Uterus (tissue), 3 donors: ENCODE measurements at regions not wholly inside any gene's neighbourhood (a gene's known extent, or its start where the extent isn't known, plus 50 kb on each side); places are given as distances from the start of the nearest gene placed in this dataset.
"Not testable (repeated sequence)": the region's sequence is repeated elsewhere in the genome, so short reads cannot be mapped to it uniquely, and the experiment has no call there.

Source experiments
- DNase-seq, 2 donors: peaks; one replicate each; pipeline ENCODE4 v3.0.0-alpha.2; 2019 to 2020
- H3K27ac ChIP-seq, 2 donors: fragments of 200-600 bp; sonication (generic); 1 replicate in 1 of 2; 2 replicates in 1 of 2; pipeline ENCODE4 v1.5.1; 2016 to 2018
- H3K27me3 ChIP-seq, 2 donors: fragments of 200-600 bp; sonication (generic); one replicate each; pipeline ENCODE4 v1.5.1; 2018 to 2019; ENCODE audit warnings: control low read depth in 1 of 2
- H3K36me3 ChIP-seq, 2 donors: fragments of 200-600 bp; sonication (generic); one replicate each; pipeline ENCODE4 v1.5.1; 2019; ENCODE audit warnings: control low read depth in 1 of 2
- H3K4me1 ChIP-seq, 2 donors: fragments of 200-600 bp; sonication (generic); one replicate each; pipeline ENCODE4 v1.5.1; 2018 to 2019; ENCODE audit warnings: control low read depth in 1 of 2
- H3K4me3 ChIP-seq, 2 donors: fragments of 200-600 bp; sonication (generic); 1 replicate in 1 of 2; 2 replicates in 1 of 2; pipeline ENCODE4 v1.5.1; 2018 to 2019; ENCODE audit warnings: mild to moderate bottlenecking in 1 of 2
- H3K9me3 ChIP-seq, 2 donors: fragments of 200-600 bp; sonication (generic); one replicate each; pipeline ENCODE4 v1.5.1; 2019; ENCODE audit warnings: control low read depth in 1 of 2
- CTCF ChIP-seq, 4 experiments: fragments of 200-600 bp in 2 of 4; fragments of 450-650 bp in 2 of 4; sonication (generic) in 2 of 4; IDR thresholded peaks; one replicate each; pipeline ENCODE4 v1.5.1; 2016 to 2019; ENCODE audit warnings: antibody characterized with exemption in 4 of 4, mild to moderate bottlenecking in 2 of 4, moderate library complexity in 1 of 4
- POLR2A ChIP-seq, 2 donors: fragments of 450-650 bp; IDR thresholded peaks; one replicate each; pipeline ENCODE4 v1.6.1; 2016; ENCODE audit warnings: antibody characterized with exemption in 2 of 2, mild to moderate bottlenecking in 1 of 2, moderate library complexity in 1 of 2
- intact Hi-C: fragments of 100-400 bp; cut with DNase I; formaldehyde crosslinking; loops from one replicate; pipeline ENCODE4 v1.15.1; 2023; ENCODE audit warnings: low total_unique reads
- donor health status: DM: yes; HTN: yes; CAD: no.

GRCh38 chr1:87428883-87429282, 100.2 kb downstream of the LMO4 start:
- H3K4me3 ChIP-seq: no peak overlapping the region
- intact Hi-C loops: no loop called here
- H3K4me1 ChIP-seq: no peaks in the 10 kb centered on the region
- no peak for DNase-seq
- no peak for TF ChIP-seq CTCF (IDR thresholded peaks at IDR 0.05)
- no peak for TF ChIP-seq POLR2A (IDR thresholded peaks at IDR 0.05)
- no peaks in the 10 kb centered on the region for H3K27me3 ChIP-seq
- no peaks in the 10 kb centered on the region for H3K36me3 ChIP-seq
- H3K9me3 ChIP-seq: no peaks in the 10 kb centered on the region
- no peak overlapping the region for H3K27ac ChIP-seq

- Histone ChIP-seq H3K9me3 (no peaks in the 10 kb centered on the region), H3K4me3 (no peak overlapping the region), H3K27me3 (no peaks in the 10 kb centered on the region), H3K36me3 (no peaks in the 10 kb centered on the region), H3K27ac (no peak overlapping the region), H3K4me1 (no peaks in the 10 kb centered on the region)
- DNase-seq: no peak
- no peak for TF ChIP-seq POLR2A (IDR thresholded peaks at IDR 0.05)
- TF ChIP-seq CTCF (IDR thresholded peaks at IDR 0.05): no peak
- intact Hi-C loops: no loop called here
Measured at GRCh38 chr1:87432685-87433084, 104.0 kb downstream of the LMO4 start.

GRCh38 chr1:87433101-87433500, 104.4 kb downstream of the LMO4 start:
- DNase-seq, H3K4me3 ChIP-seq, H3K9me3 ChIP-seq, H3K27ac ChIP-seq, H3K36me3 ChIP-seq, intact Hi-C loops, H3K4me1 ChIP-seq, H3K27me3 ChIP-seq: not testable (repeated sequence)

- no peak overlapping the region for H3K4me3 ChIP-seq
- H3K9me3 ChIP-seq: no peaks in the 10 kb centered on the region
- H3K27ac ChIP-seq: no peak overlapping the region
- TF ChIP-seq POLR2A (IDR thresholded peaks at IDR 0.05) (no peak), CTCF (IDR thresholded peaks at IDR 0.05) (no peak)
- DNase-seq: no peak
- H3K36me3 ChIP-seq: no peaks in the 10 kb centered on the region
- no peaks in the 10 kb centered on the region for H3K4me1 ChIP-seq
- intact Hi-C loops: no loop called here
- H3K27me3 ChIP-seq: no peaks in the 10 kb centered on the region
Measured at GRCh38 chr1:87435484-87435883, 106.8 kb downstream of the LMO4 start.

- H3K27ac ChIP-seq, H3K4me3 ChIP-seq, H3K36me3 ChIP-seq, H3K9me3 ChIP-seq, DNase-seq, H3K4me1 ChIP-seq, intact Hi-C loops, H3K27me3 ChIP-seq: not testable (repeated sequence)
Measured at GRCh38 chr1:87436115-87436514, 107.4 kb downstream of the LMO4 start.

GRCh38 chr1:87436534-87436933, 107.9 kb downstream of the LMO4 start:
- intact Hi-C loops: no loop called here
- TF ChIP-seq POLR2A (IDR thresholded peaks at IDR 0.05): no peak
- TF ChIP-seq CTCF (IDR thresholded peaks at IDR 0.05): no peak
- H3K9me3 ChIP-seq: no peaks in the 10 kb centered on the region
- no peak overlapping the region for H3K27ac ChIP-seq
- no peaks in the 10 kb centered on the region for H3K4me1 ChIP-seq
- H3K4me3 ChIP-seq: no peak overlapping the region
- H3K27me3 ChIP-seq: no peaks in the 10 kb centered on the region
- DNase-seq: no peak
- no peaks in the 10 kb centered on the region for H3K36me3 ChIP-seq
